MM.1S (cell line): ENCODE measurements at regions not wholly inside any gene's neighbourhood (a gene's known extent, or its start where the extent isn't known, plus 50 kb on each side); places are given as distances from the start of the nearest gene placed in this dataset.
"Not testable (repeated sequence)": the region's sequence is repeated elsewhere in the genome, so short reads cannot be mapped to it uniquely, and the experiment has no call there.

Source experiments
- DNase-seq: peaks from one replicate; pipeline ENCODE4 v3.0.0-alpha.2; 2015
- H2AFZ ChIP-seq: fragments of 300-600 bp; sonication (generic); 2 replicates; pipeline ENCODE4 v1.6.0; 2016; ENCODE audit warnings: antibody characterized with exemption, low read length
- H3F3A ChIP-seq: fragments of 300-600 bp; sonication (generic); 2 replicates; pipeline ENCODE4 v1.6.1; 2016; ENCODE audit warnings: mild to moderate bottlenecking, antibody characterized with exemption, low read length, moderate library complexity, mixed read lengths; ENCODE audit not compliant: insufficient read depth
- H3K27ac ChIP-seq: fragments of 300-600 bp; sonication (generic); 2 replicates; pipeline ENCODE4 v1.5.1; 2016; ENCODE audit warnings: mild to moderate bottlenecking, low read length
- H3K27me3 ChIP-seq: fragments of 300-600 bp; sonication (generic); replicated peaks from 2 replicates; pipeline ENCODE4 v1.6.0; 2016; ENCODE audit warnings: low read length; ENCODE audit not compliant: insufficient read depth
- H3K36me3 ChIP-seq: fragments of 300-600 bp; sonication (generic); replicated peaks from 2 replicates; pipeline ENCODE4 v1.6.1; 2016; ENCODE audit warnings: mild to moderate bottlenecking, low read length, mixed read lengths; ENCODE audit not compliant: insufficient read depth
- H3K4me1 ChIP-seq: fragments of 300-600 bp; sonication (generic); 2 replicates; pipeline ENCODE4 v1.6.1; 2016; ENCODE audit warnings: low read length, mixed read lengths
- H3K4me2 ChIP-seq: fragments of 300-600 bp; sonication (generic); 2 replicates; pipeline ENCODE4 v1.6.0; 2016; ENCODE audit warnings: low read depth, low read length
- H3K4me3 ChIP-seq: fragments of 300-600 bp; sonication (generic); 2 replicates; pipeline ENCODE4 v1.5.1; 2016; ENCODE audit warnings: low read length, mixed read lengths
- H3K79me2 ChIP-seq: fragments of 300-600 bp; sonication (generic); 2 replicates; pipeline ENCODE4 v1.6.1; 2016; ENCODE audit warnings: mixed run types, low read length, mixed read lengths
- H3K9ac ChIP-seq: fragments of 300-600 bp; sonication (generic); 2 replicates; pipeline ENCODE4 v1.6.1; 2016; ENCODE audit warnings: low read length, mixed read lengths
- H3K9me2 ChIP-seq: fragments of 300-600 bp; sonication (generic); replicated peaks from 2 replicates; pipeline ENCODE4 v1.6.1; 2016; ENCODE audit warnings: mild to moderate bottlenecking, low read length, mixed read lengths; ENCODE audit not compliant: insufficient read depth
- H3K9me3 ChIP-seq: fragments of 300-600 bp; sonication (generic); replicated peaks from 2 replicates; pipeline ENCODE4 v1.6.1; 2016; ENCODE audit warnings: mild to moderate bottlenecking, low read length, mixed read lengths; ENCODE audit not compliant: insufficient read depth
- H4K20me1 ChIP-seq: fragments of 300-600 bp; sonication (generic); 2 replicates; pipeline ENCODE4 v1.6.1; 2016; ENCODE audit warnings: mild to moderate bottlenecking, low read length, moderate library complexity, mixed read lengths; ENCODE audit not compliant: insufficient read depth
- CTCF ChIP-seq: fragments of 300-600 bp; sonication (generic); IDR thresholded peaks from 2 replicates; pipeline ENCODE4 v1.5.1; 2016; ENCODE audit warnings: antibody characterized with exemption, low read length, mixed read lengths
- EZH2 ChIP-seq: fragments of 300-600 bp; sonication (generic); optimal IDR thresholded peaks from 2 replicates; pipeline ENCODE3; 2017; ENCODE audit warnings: low read depth, mild to moderate bottlenecking, antibody characterized with exemption, low read length, mixed read lengths
- EZH2phosphoT487 ChIP-seq: fragments of 300-600 bp; sonication (generic); IDR thresholded peaks from 2 replicates; pipeline ENCODE4 v1.6.1; 2018; ENCODE audit warnings: antibody characterized with exemption, low read length

- H3K9me3 ChIP-seq: no peaks in the 10 kb centered on the region
- H4K20me1 ChIP-seq: no peaks in the 10 kb centered on the region
- H3K36me3 ChIP-seq: no peaks in the 10 kb centered on the region
- no peak for DNase-seq
- H3F3A ChIP-seq: no peaks in the 10 kb centered on the region
- no peak overlapping the region for H3K4me3 ChIP-seq
- no peak overlapping the region for H3K9ac ChIP-seq
- no peaks in the 10 kb centered on the region for H3K27me3 ChIP-seq
- TF ChIP-seq EZH2phosphoT487 (no peak), CTCF (no peak), EZH2 (no peak)
- no peaks in the 10 kb centered on the region for H3K9me2 ChIP-seq
- no peak overlapping the region for H3K27ac ChIP-seq
- H3K4me2 ChIP-seq: no peak overlapping the region
- no peak overlapping the region for H2AFZ ChIP-seq
- H3K79me2 ChIP-seq: no peaks in the 10 kb centered on the region
- no peaks in the 10 kb centered on the region for H3K4me1 ChIP-seq
Observed at GRCh38 chr3:164730815-164731360, 347.4 kb downstream of the SI start.

- Histone ChIP-seq H3K4me2 (no peak overlapping the region), H3F3A (no peaks in the 10 kb centered on the region), H3K36me3 (no peaks in the 10 kb centered on the region)
Observed at GRCh38 chr3:164723396-164723795, 354.9 kb downstream of the SI start.

GRCh38 chr3:164702808-164703207 lies 375.5 kb downstream of the SI start:
- H2AFZ ChIP-seq, H3K9me3 ChIP-seq, H3K27ac ChIP-seq, H3K36me3 ChIP-seq, H3K27me3 ChIP-seq, H3F3A ChIP-seq, H4K20me1 ChIP-seq, H3K4me2 ChIP-seq, H3K4me1 ChIP-seq, H3K79me2 ChIP-seq, H3K9ac ChIP-seq, H3K4me3 ChIP-seq, H3K9me2 ChIP-seq, DNase-seq: not testable (repeated sequence)

More at GRCh38 chr3:164723396-164723795, 354.9 kb downstream of the SI start:
- H3K4me1 ChIP-seq: no peaks in the 10 kb centered on the region
- no peaks in the 10 kb centered on the region for H3K27me3 ChIP-seq
- no peak overlapping the region for H3K4me3 ChIP-seq
- no peaks in the 10 kb centered on the region for H3K79me2 ChIP-seq
- no peak overlapping the region for H3K9ac ChIP-seq
- no peak overlapping the region for H2AFZ ChIP-seq
- H3K27ac ChIP-seq: no peak overlapping the region
- no peak for DNase-seq
- no peak for TF ChIP-seq EZH2phosphoT487
- H3K9me3 ChIP-seq: no peaks in the 10 kb centered on the region
- H4K20me1 ChIP-seq: no peaks in the 10 kb centered on the region
- no peaks in the 10 kb centered on the region for H3K9me2 ChIP-seq

- H3K9me3 ChIP-seq: no peaks in the 10 kb centered on the region
- no peaks in the 10 kb centered on the region for H3K36me3 ChIP-seq
- H3K4me2 ChIP-seq: no peak overlapping the region
- no peak overlapping the region for H2AFZ ChIP-seq
- no peaks in the 10 kb centered on the region for H3K27me3 ChIP-seq
- H3K79me2 ChIP-seq: no peaks in the 10 kb centered on the region
- TF ChIP-seq CTCF (no peak), EZH2phosphoT487 (no peak), EZH2 (no peak)
- no peak overlapping the region for H3K4me3 ChIP-seq
- H3F3A ChIP-seq: no peaks in the 10 kb centered on the region
- no peak for DNase-seq
- H3K9ac ChIP-seq: no peak overlapping the region
- no peaks in the 10 kb centered on the region for H3K9me2 ChIP-seq
- H3K27ac ChIP-seq: no peak overlapping the region
- H3K4me1 ChIP-seq: no peaks in the 10 kb centered on the region
- no peaks in the 10 kb centered on the region for H4K20me1 ChIP-seq
Observed at GRCh38 chr3:164687902-164688301, 390.4 kb downstream of the SI start.
